HG03064 (cell line): ENCODE measurements at regions not wholly inside any gene's neighbourhood (a gene's known extent, or its start where the extent isn't known, plus 50 kb on each side); places are given as distances from the start of the nearest gene placed in this dataset.
"Not testable (repeated sequence)": the region's sequence is repeated elsewhere in the genome, so short reads cannot be mapped to it uniquely, and the experiment has no call there.

Experiments
- ATAC-seq: cut with Tn5 transposase; IDR thresholded peaks from one replicate; pipeline ENCODE4 v1.9.1; 2021; ENCODE audit warnings: low read depth; ENCODE audit not compliant: unreplicated experiment

GRCh38 chr5:68116408-68116807, 99.1 kb upstream of the PIK3R1 start:
- no peak for ATAC-seq

- no peak for ATAC-seq
Measured at GRCh38 chr5:68115584-68115983, 100.0 kb upstream of the PIK3R1 start.

- no peak for ATAC-seq
Measured at GRCh38 chr5:68114378-68115040, 101.0 kb upstream of the PIK3R1 start.

- no peak for ATAC-seq
Measured at GRCh38 chr5:68112658-68113057, 102.9 kb upstream of the PIK3R1 start.

- no peak for ATAC-seq
Measured at GRCh38 chr5:68110894-68111293, 104.7 kb upstream of the PIK3R1 start.

- no peak for ATAC-seq
Measured at GRCh38 chr5:68110264-68110663, 105.3 kb upstream of the PIK3R1 start.

GRCh38 chr5:68104217-68104616, 111.3 kb upstream of the PIK3R1 start:
- ATAC-seq, result not testable (repeated sequence)

- ATAC-seq, result not testable (repeated sequence)
Measured at GRCh38 chr5:68103297-68103696, 112.3 kb upstream of the PIK3R1 start.

GRCh38 chr5:68099327-68099726, 116.2 kb upstream of the PIK3R1 start:
- ATAC-seq, result no peak

- no peak for ATAC-seq
Measured at GRCh38 chr5:68093455-68094159, 121.9 kb upstream of the PIK3R1 start.

GRCh38 chr5:68088302-68088701, 127.3 kb upstream of the PIK3R1 start:
- no peak for ATAC-seq

GRCh38 chr5:68087866-68088265, 127.7 kb upstream of the PIK3R1 start:
- ATAC-seq, result no peak

- no peak for ATAC-seq
Measured at GRCh38 chr5:68086857-68087256, 128.7 kb upstream of the PIK3R1 start.

GRCh38 chr5:68086439-68086838, 129.1 kb upstream of the PIK3R1 start:
- ATAC-seq, result no peak

- ATAC-seq, result no peak
Measured at GRCh38 chr5:68084396-68084795, 131.2 kb upstream of the PIK3R1 start.

- ATAC-seq, result no peak
Measured at GRCh38 chr5:68080282-68081050, 135.1 kb upstream of the PIK3R1 start.

GRCh38 chr5:68077349-68077894, 138.1 kb upstream of the PIK3R1 start:
- ATAC-seq, result no peak

GRCh38 chr5:68074633-68075032, 140.9 kb upstream of the PIK3R1 start:
- no peak for ATAC-seq

- no peak for ATAC-seq
Measured at GRCh38 chr5:68074048-68074632, 141.4 kb upstream of the PIK3R1 start.

GRCh38 chr5:68071736-68072135, 143.8 kb upstream of the PIK3R1 start:
- ATAC-seq, result no peak

GRCh38 chr5:68071282-68071632, 144.3 kb upstream of the PIK3R1 start:
- ATAC-seq, result no peak
